Endothelial cell of umbilical vein (primary cell): ENCODE measurements at regions not wholly inside any gene's neighbourhood (a gene's known extent, or its start where the extent isn't known, plus 50 kb on each side); places are given as distances from the start of the nearest gene placed in this dataset.

Source experiments
- BruUV-seq: library from RNA; stranded (reverse); fragments of 400-500 nt; replicated peaks from 2 replicates; lab custom pipeline; 2021; lab: Mats Ljungman, UMichigan
- CTCF ChIA-PET: fragments of 300-600, 350-600 bp; sonication (Branson Sonifier 250); formaldehyde crosslinking; loops from one replicate; lab custom pipeline; 2021; ENCODE audit warnings: antibody characterized with exemption, inconsistent platforms; lab: Charles Lee
- POLR2A ChIA-PET: fragments of 300-600, 350-600 bp; sonication (Branson Sonifier 250); formaldehyde crosslinking; loops from one replicate; lab custom pipeline; 2021; ENCODE audit warnings: antibody characterized with exemption, inconsistent platforms; lab: Charles Lee
- DNase-seq: peaks from one replicate; pipeline ENCODE4 v3.0.0-alpha.2; 2011; ENCODE audit warnings: low read depth, low spot score
- FAIRE-seq: peaks from 2 replicates; lab custom pipeline; 2011; peaks lifted over from hg19 to GRCh38; lab: Jason Lieb, UNC
- H2AFZ ChIP-seq: 2 replicates; pipeline ENCODE4 v1.6.0; 2012; ENCODE audit warnings: low read depth, low read length, control low read depth, inconsistent platforms
- H3K27ac ChIP-seq: 2 replicates; pipeline ENCODE4 v1.5.1; 2011; ENCODE audit warnings: low read depth, mild to moderate bottlenecking, control low read depth, low read length, moderate library complexity; ENCODE audit not compliant: insufficient read depth
- H3K27me3 ChIP-seq, 2 experiments: 2 replicates each; pipeline versions ENCODE4 v1.6.0 to v1.6.1; 2011; ENCODE audit warnings: low read length in 2 of 2, mixed read lengths in 1 of 2; ENCODE audit not compliant: control insufficient read depth in 2 of 2, insufficient read depth in 2 of 2
- H3K36me3 ChIP-seq, 2 experiments: 2 replicates in 1 of 2; 3 replicates in 1 of 2; pipeline ENCODE4 v1.5.1; 2011; ENCODE audit warnings: low read length in 2 of 2, mild to moderate bottlenecking in 1 of 2, moderate library complexity in 1 of 2; ENCODE audit not compliant: control insufficient read depth in 2 of 2, insufficient read depth in 2 of 2; ENCODE audit errors: extremely low read depth in 1 of 2
- H3K4me1 ChIP-seq: 3 replicates; pipeline ENCODE4 v1.5.1; 2011; ENCODE audit warnings: mild to moderate bottlenecking, low read length; ENCODE audit not compliant: control insufficient read depth, insufficient read depth; ENCODE audit errors: extremely low read depth
- H3K4me2 ChIP-seq: 2 replicates; pipeline ENCODE4 v1.6.1; 2011; ENCODE audit warnings: low read length, control low read depth, mixed read lengths; ENCODE audit not compliant: insufficient read depth
- H3K4me3 ChIP-seq, 3 experiments: fragments of 200-600 bp in 1 of 3; sonication (generic), shearing (Covaris generic) in 1 of 3; replicated peaks in 1 of 3; 2 replicates each; pipeline ENCODE4 v1.5.1; 2011 to 2016; ENCODE audit warnings: control low read depth in 3 of 3, low read length in 3 of 3, mild to moderate bottlenecking in 2 of 3, inconsistent platforms in 1 of 3, low read depth in 1 of 3, moderate library complexity in 1 of 3; ENCODE audit not compliant: insufficient read depth in 1 of 3
- H3K79me2 ChIP-seq: 2 replicates; pipeline ENCODE4 v1.6.0; 2012; ENCODE audit warnings: low read length, inconsistent platforms; ENCODE audit not compliant: control insufficient read depth, insufficient read depth
- H3K9ac ChIP-seq: replicated peaks from 2 replicates; pipeline ENCODE3; 2011; ENCODE audit warnings: low read length, control low read depth; ENCODE audit not compliant: insufficient read depth; ENCODE audit errors: extremely low read depth
- H3K9me1 ChIP-seq: replicated peaks from 3 replicates; pipeline ENCODE4 v1.6.0; 2011; ENCODE audit warnings: mild to moderate bottlenecking, low read length; ENCODE audit not compliant: control insufficient read depth, insufficient read depth; ENCODE audit errors: extremely low read depth
- H3K9me3 ChIP-seq: replicated peaks from 2 replicates; pipeline ENCODE4 v1.5.1; 2012; ENCODE audit warnings: low read length, inconsistent platforms; ENCODE audit not compliant: control insufficient read depth, insufficient read depth
- H4K20me1 ChIP-seq: replicated peaks from 2 replicates; pipeline ENCODE3; 2011; ENCODE audit warnings: mild to moderate bottlenecking, low read length; ENCODE audit not compliant: control insufficient read depth, insufficient read depth; ENCODE audit errors: extremely low read depth
- EZH2 ChIP-seq: IDR thresholded peaks from 2 replicates; pipeline ENCODE4 v1.6.1; 2012; ENCODE audit warnings: borderline replicate concordance, low read depth, mild to moderate bottlenecking, moderate library complexity, low read length, inconsistent platforms; ENCODE audit not compliant: severe bottlenecking
- FOS ChIP-seq: IDR thresholded peaks from 2 replicates; pipeline ENCODE4 v1.6.1; 2011; ENCODE audit warnings: mild to moderate bottlenecking, low read length, moderate library complexity, borderline replicate concordance; ENCODE audit not compliant: insufficient read depth
- GATA2 ChIP-seq: IDR thresholded peaks from 2 replicates; pipeline ENCODE4 v1.7.0; 2011; ENCODE audit warnings: low read depth, mild to moderate bottlenecking, moderate library complexity, mixed read lengths, low read length; ENCODE audit not compliant: insufficient read length, insufficient read depth
- JUN ChIP-seq: IDR thresholded peaks from 2 replicates; pipeline ENCODE4 v1.6.1; 2011; ENCODE audit warnings: borderline replicate concordance, low read depth; ENCODE audit not compliant: insufficient read length, insufficient read depth
- MYC ChIP-seq: IDR thresholded peaks from one replicate; pipeline ENCODE4 v1.6.1; 2011; ENCODE audit warnings: mild to moderate bottlenecking, low read depth, low read length
- POLR2A ChIP-seq: IDR thresholded peaks from 2 replicates; pipeline ENCODE4 v1.6.1; 2012; ENCODE audit warnings: low read depth, mild to moderate bottlenecking, control low read depth, low read length
- POLR2AphosphoS5 ChIP-seq: IDR thresholded peaks from 2 replicates; pipeline ENCODE4 v1.6.1; 2012; ENCODE audit warnings: low read depth, mild to moderate bottlenecking, control low read depth, low read length, moderate library complexity; ENCODE audit not compliant: insufficient read depth
- dilution Hi-C: fragments of 300-500 bp; cut with MboI; formaldehyde crosslinking; loops from one replicate; pipeline ENCODE4 v1.15.0; 2019; ENCODE audit warnings: low sequenced_read_pairs; ENCODE audit not compliant: extremely low pct_ligation_motif_present
- intact Hi-C: fragments of 100-400 bp; cut with micrococcal nuclease; formaldehyde crosslinking; loops from one replicate; pipeline ENCODE4 v1.10.0; 2022
- TF ChIP-seq, protein P1 (sequence below), 2 donors: IDR thresholded peaks; 1 replicate in 1 of 2; 2 replicates in 1 of 2; pipeline ENCODE4 v1.5.1; 2011; ENCODE audit warnings: low read length in 2 of 2, mild to moderate bottlenecking in 2 of 2, moderate library complexity in 2 of 2, control low read depth in 1 of 2, inconsistent platforms in 1 of 2, low read depth in 1 of 2; ENCODE audit not compliant: insufficient read depth in 1 of 2; ENCODE audit errors: extremely low read depth in 1 of 2
- TF ChIP-seq, protein P2 (sequence below): IDR thresholded peaks from 2 replicates; pipeline ENCODE4 v1.6.1; 2011; ENCODE audit not compliant: insufficient read depth, insufficient read length

DNA sequence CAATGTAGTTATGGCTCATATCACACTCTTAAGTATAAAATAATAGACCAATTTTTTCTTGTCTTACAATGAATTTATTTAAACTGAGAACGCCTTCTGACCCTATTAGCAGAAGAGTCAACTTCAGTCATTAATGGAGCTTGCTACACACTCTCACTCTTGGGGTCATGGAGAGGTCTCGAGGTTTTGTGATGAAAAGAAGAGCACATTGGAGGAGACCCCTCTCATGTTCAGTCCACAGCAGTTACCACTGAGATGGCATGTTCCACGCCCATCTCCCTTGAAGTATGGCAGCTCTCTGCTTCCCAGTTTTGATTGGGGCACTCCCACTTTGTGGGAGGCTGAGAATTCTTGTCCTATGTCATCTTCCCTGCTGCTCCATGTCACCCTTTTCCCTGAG lies 266.4 kb downstream of the RPS29 start:
- Histone ChIP-seq H3K9ac (no peak overlapping the region), H3K4me1 (no peaks in the 10 kb centered on the region), H4K20me1 (no peaks in the 10 kb centered on the region), H2AFZ (no peak overlapping the region), H3K9me1 (no peaks in the 10 kb centered on the region), H3K4me2 (no peak overlapping the region), H3K79me2 (no peaks in the 10 kb centered on the region), H3K9me3 (no peaks in the 10 kb centered on the region), H3K27ac (no peak overlapping the region), H3K4me3 (no peak overlapping the region), H3K36me3 (no peaks in the 10 kb centered on the region), H3K27me3 (no peaks in the 10 kb centered on the region)
- no peak for DNase-seq
- ChIA-PET POLR2A (no interaction called here), CTCF (no interaction called here)
- no peak for FAIRE-seq
- BruUV-seq, result no TSS peak
- TF ChIP-seq EZH2, result no peak
- no peak for TF ChIP-seq JUN
- no peak for TF ChIP-seq MYC
- TF ChIP-seq GATA2, result no peak
- TF ChIP-seq POLR2AphosphoS5, result no peak
- TF ChIP-seq, protein P1, sequence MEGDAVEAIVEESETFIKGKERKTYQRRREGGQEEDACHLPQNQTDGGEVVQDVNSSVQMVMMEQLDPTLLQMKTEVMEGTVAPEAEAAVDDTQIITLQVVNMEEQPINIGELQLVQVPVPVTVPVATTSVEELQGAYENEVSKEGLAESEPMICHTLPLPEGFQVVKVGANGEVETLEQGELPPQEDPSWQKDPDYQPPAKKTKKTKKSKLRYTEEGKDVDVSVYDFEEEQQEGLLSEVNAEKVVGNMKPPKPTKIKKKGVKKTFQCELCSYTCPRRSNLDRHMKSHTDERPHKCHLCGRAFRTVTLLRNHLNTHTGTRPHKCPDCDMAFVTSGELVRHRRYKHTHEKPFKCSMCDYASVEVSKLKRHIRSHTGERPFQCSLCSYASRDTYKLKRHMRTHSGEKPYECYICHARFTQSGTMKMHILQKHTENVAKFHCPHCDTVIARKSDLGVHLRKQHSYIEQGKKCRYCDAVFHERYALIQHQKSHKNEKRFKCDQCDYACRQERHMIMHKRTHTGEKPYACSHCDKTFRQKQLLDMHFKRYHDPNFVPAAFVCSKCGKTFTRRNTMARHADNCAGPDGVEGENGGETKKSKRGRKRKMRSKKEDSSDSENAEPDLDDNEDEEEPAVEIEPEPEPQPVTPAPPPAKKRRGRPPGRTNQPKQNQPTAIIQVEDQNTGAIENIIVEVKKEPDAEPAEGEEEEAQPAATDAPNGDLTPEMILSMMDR (IDR thresholded peaks at IDR 0.05; ENCODE audit: extremely low read depth in 1 of 2, insufficient read depth in 1 of 2, low read depth in 1 of 2, low read length in 2 of 2), result no peak
- TF ChIP-seq, protein P2, sequence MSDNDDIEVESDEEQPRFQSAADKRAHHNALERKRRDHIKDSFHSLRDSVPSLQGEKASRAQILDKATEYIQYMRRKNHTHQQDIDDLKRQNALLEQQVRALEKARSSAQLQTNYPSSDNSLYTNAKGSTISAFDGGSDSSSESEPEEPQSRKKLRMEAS, result no peak
- no peak for TF ChIP-seq FOS
- no peak for TF ChIP-seq POLR2A
- dilution Hi-C loops, result no loop called here
- intact Hi-C loops, result no loop called here
